Left lobe of liver (tissue), 2 donors: ENCODE measurements at regions not wholly inside any gene's neighbourhood (a gene's known extent, or its start where the extent isn't known, plus 50 kb on each side); places are given as distances from the start of the nearest gene placed in this dataset.

Source experiments
- ATAC-seq: fragments of 200-7000 bp; cut with Tn5 transposase; one replicate; pipeline ENCODE4 v1.9.1; 2020; ENCODE audit warnings: mild to moderate bottlenecking, moderate library complexity
- DNase-seq: peaks from one replicate; pipeline ENCODE4 v3.0.0-alpha.2; 2020; ENCODE audit warnings: low spot score
- donor health status: DM: no; HTN: no; CAD: no; lungs with moderate emphysema.
- donor health status: DM: no; HTN: yes; CAD: no.

DNA sequence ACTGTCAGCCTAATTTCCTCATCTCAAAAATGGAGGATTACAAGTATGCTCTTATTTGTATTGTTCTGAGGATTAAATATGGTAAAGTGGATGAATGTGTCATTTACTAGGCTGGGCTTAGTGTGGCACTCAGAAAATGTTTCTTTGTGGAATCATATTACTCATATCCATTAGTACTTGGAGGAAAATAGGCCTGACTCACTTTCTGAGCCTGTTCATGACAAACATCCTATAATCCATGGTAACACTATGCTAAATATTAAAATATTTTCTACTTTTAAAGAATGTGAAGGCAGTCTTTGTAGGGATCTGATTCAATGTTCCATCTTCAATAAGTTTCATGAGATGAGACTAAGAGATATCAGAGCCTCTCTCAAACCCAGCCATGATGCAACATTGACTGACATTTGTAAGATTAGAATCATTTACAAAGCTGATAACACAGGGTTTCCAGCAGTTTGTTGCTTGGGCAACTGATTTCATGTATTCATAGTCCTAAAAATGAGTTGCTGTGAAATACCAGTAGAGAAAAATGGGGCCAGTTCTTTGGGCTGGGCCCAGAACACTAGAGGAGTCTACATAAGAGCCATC is 1048.5 kb downstream of the NTRK3 start:
- no peak for ATAC-seq
- no peak for DNase-seq

DNA sequence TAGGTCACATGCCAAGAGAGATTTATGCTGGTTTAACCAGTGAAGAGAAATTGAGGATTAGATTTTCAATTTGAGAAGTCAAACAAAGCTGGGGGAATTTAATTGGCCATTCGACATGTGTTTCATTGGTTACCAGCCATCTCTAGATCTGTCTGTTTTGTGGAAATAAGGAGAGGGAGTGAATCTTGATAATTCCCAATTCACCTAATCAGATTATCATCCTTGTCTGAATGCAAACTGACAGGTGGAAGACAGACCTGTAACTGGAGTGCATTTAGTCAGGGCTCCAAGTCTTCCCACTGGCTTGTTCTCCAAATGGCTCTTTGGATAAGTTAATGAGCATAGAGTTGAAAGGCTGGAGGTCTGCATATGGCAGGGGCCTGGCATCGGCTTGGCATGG is 1049.3 kb downstream of the NTRK3 start:
- ATAC-seq: no peak
- DNase-seq: no peak

DNA sequence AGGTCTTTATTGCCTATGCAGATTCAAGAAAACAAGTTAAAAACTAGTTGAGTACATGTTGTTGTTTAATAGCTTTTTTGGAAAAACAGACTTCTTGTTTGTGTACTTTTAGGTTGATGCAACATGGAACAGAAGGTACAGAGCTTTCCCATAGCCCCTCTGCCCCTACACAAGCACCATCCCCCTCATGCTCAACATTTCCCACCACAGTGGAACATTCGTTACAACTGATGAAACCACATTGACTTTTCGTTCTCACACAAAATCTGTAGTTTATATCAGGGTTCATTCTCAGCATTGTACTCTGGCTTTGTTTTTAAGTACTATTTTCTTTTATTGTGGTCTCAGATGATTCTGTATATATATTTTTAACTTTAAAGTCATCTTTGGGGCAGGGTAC is 1054.6 kb downstream of the NTRK3 start:
- ATAC-seq (no peak), DNase-seq (no peak)

DNA sequence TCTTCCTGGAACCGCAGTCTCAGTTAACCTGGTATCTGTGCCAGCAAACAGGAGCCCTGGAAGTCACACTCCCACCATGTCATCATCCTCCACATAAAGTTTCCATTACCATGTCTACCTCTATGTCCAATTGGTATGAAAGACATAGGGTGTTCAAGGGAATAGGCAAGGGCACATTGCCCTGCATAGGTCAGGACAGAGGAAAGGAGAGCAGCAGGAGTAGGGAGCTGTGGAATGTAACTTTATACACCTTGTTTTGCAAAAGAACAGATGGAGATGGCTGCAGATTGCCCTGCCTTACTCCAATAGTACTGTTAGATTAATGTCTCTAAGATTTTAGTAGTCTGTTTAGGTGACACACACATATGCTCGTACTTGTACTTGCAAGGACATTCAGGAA is 1056.4 kb downstream of the NTRK3 start:
- DNase-seq (no peak), ATAC-seq (no peak)

DNA sequence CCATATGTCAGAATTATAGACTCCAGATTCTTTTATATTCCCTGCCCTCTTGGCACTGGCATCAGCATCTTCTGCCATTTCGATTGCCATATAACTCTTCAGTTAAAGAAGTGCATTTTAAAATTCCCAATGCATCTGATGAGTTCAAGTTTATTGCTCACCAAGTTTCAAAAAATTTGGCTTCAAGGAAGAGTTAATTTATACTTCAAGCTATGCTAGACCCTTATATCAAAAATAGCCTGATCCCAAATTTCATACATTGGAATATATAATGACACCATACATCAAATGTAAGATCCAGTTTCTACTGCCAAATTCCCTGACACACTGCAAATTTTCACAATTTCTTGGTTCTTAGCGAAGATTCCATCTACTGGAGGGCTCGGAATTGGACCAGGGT is 1058.6 kb downstream of the NTRK3 start:
- DNase-seq (no peak), ATAC-seq (no peak)

DNA sequence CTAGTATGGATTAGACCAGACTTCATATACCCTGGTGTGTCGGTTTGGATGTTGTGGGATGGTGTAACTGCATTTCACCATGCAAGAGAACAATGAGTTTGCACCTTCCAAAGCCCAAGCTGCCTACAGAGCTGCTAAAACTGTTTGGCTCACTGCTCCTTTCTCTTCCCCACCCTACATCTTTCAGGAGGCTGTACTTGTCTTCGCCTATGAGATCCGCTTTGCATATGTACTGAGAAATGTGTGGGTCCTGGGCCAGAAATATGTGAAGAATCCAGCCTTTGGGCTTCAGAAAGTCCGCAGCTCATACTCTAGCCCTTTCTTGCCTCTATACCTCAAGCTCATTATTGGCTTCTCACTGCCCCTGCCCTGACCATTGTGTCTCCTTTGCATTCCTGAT is 1060.0 kb downstream of the NTRK3 start:
- ATAC-seq: no peak
- no peak for DNase-seq

DNA sequence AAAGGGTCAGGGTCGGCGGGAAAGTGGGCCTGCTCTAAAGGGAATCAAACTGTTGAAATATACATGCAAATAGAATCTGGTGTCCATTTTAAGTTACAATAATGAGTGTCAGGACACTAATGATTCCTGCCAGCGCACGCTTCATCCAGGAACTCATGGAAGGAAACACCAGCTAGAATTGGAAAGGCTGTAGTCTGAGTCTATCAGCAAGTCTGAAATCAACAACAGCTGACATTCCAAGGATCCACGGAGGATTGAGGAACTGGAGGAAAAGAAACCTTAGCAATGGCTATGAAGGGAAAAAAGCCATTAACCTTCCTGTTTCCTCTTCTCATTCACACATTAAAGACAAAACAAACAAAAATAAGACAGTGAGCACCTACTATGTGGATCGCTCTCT is 1063.1 kb downstream of the NTRK3 start:
- ATAC-seq (no peak), DNase-seq (no peak)

DNA sequence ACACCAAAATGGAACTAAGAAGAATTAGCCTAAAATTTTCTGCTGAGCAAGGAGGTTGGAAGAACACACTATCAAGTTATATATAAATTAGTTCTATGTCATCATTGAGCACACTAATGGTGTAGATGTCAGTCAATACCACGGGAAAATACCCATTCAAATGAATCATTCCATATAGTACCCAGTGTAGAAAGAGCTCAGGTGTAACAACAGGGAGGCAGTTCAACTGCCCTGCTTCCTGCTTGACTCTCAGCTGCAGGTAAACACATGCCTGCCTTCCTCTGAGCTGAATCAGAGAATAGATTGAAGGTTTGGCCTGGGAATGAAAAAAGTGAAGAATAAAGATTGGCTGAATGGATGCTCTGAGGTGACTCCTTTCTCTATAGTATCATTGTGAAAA is 1088.0 kb downstream of the AGBL1 start:
- ATAC-seq: no peak

DNA sequence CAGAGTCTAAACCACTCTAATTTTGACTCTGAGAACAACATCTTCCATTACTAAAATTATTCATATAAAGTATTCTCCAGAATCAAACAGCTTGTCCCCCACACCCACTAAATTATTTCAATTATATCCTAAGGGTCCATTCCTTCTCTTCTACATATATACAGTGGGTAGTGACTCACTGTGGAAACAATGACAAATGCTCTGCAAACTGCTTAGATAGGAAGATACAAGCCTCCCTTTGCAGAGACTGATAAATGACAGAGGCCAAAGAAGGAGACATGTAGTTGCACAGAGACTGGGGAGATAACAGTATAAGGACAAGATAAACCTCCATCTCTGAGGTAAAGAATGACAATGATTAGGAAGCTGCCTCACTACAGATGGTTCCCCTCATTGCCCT is 1087.4 kb downstream of the AGBL1 start:
- ATAC-seq: no peak
- no peak for DNase-seq

More for the DNA sequence above, 1088.0 kb downstream of the AGBL1 start:
- no peak for DNase-seq

DNA sequence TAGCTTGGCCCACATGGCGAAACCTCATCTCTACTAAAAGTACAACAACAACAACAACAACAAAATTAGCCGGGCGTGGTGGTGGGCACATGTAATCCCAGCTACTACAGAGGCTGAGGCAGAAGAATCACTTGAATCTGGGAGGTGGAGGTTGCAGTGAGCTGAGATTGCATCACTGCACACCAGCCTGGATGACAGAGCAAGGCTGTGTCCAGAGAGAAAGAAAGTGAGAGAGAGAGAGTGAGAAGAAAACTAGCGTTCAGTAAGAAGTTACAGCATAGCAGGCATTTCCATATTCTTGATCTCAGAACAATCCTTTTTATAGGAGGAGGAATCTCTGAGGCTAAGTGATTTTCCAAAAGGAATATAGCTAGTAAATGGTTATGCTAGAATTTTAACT is 1076.1 kb downstream of the AGBL1 start:
- DNase-seq (no peak), ATAC-seq (no peak)

DNA sequence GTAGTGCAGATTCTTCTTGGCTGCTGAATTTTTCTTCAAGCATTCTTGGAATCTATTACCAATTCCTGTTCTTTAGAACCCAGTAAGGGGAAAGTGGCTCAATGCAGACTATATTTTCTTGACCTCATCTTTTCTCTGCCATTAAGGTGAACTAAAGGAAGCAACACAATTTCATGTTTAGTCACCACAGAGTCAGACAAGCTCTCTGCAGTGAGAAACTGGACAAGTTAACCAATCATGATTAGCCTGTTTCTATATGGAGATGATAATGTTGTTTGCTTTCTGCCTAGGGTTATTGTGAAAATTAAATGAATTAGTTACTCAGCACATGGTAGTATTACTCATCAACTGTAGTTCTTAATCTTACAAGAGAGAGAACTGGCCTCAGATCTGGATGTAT is 1075.1 kb downstream of the AGBL1 start:
- no peak for DNase-seq
- ATAC-seq: no peak

DNA sequence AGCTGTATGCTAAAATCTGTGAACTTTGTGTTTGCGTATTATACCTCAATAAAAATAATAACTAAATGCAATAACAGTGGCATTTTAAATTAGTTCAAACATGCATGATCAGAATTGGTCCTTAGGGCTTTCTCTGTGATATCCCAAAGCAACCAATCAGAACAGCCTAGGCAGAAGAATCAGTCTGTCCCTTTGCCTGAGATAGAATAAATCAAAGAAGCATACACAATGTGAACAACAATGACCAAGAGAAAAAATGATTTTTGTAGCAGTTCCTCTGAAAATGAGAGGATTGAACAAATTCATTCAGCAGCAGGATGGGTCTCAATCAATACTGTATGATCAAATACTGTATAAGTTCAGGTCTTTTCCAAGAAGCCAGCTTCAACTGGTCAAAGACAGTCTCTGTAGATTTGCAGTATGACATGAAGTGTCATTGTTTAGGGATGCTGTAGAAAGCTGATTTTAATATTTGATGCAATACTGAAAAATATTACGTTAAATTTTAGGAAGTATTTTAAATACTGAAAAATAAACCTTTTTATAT is 1071.6 kb downstream of the AGBL1 start:
- no peak for ATAC-seq
- no peak for DNase-seq

DNA sequence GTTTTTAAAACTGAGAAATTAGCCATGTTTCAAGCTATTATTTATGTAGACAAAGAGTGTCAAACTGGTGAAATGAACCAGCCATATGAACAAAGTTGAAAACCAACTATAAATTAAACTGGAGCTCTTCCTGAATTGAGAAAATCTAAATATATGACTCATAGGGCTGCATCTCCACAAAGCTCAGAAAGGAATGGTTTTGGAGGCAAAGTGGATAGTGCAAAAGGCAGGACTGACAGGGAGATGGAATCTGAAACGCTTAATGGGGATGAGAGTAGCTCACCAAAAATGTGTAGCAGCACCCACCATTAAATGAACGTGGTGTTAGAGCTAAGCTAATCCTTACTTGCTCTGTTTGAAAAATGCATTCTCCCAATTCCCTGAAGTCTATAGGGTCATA is 1066.0 kb downstream of the AGBL1 start:
- no peak for ATAC-seq
- no peak for DNase-seq

DNA sequence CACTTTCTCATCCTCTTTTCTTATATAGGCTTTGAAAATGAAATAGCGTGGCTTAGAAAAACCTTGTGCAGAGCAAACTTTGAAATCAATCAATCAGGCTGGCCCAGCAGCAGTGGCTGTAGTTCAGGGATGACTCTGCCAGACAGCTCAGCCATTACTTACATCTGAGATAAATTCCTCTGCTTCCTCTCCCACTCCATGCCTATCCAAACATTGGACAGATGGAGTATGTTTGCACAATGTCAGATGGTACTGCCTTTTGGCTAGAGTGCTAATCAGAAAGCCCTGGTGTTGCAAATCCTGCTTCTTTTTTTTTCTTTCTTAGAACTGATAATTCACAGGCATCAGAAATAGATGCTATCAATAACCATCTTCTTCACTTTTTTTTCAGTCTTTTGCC is 1065.1 kb downstream of the AGBL1 start:
- no peak for ATAC-seq
- DNase-seq: no peak

DNA sequence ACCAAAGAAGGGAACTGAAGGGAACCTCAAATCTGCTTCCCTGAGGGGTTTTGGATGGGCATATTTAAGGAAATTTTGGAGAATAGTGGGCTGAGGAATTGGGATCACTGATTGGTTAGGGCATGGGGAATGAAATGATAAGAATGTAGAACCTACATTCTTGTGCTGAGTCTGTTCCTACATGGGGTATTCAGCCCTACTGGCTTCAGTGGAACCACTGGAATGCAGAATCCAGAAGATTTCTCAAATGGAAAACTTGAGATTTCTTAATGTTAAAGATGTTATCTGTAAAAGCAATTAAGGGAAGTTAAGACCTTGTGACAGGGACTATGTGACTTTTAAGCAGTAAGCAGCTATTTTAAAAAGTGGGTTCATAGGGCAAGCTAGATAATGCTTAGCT is 1062.4 kb downstream of the AGBL1 start:
- ATAC-seq (no peak), DNase-seq (no peak)

DNA sequence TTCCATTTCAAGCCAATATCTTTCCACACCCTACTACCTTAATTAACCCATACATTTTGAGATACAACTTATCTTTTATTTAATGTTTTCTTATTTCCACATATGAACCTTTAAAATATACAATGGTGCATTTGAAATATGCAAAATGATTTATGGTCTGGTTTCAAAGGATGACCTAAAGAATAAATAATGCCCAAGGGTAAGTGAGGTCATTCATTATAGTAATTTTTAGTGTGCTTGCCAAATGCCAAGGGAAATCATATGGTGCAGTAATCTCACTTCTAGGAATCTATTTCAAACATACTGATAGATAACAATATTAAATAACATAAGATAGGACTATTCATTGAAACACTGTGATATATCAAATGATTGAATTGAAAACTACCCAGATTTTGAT is 1055.4 kb downstream of the AGBL1 start:
- DNase-seq: no peak
- ATAC-seq: no peak

DNA sequence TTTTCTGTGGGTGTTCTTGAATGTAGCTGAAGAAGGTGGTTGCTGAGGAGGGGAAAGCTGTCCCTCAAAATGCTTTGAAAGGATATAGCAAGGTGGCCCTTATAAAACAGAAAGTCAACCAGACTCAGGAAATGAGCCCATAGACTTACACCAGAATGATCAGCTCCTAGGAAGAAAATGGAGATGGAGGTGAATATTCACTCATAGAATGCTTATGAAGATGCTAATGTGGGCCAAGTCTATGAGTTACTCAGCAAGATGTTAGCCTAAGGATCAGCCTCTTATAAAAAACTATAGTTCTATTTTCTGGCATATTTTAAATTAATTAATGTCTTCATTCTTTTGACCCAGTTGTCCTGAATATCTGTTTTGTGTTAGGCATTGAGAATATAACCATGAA is 1054.0 kb downstream of the AGBL1 start:
- no peak for ATAC-seq

DNA sequence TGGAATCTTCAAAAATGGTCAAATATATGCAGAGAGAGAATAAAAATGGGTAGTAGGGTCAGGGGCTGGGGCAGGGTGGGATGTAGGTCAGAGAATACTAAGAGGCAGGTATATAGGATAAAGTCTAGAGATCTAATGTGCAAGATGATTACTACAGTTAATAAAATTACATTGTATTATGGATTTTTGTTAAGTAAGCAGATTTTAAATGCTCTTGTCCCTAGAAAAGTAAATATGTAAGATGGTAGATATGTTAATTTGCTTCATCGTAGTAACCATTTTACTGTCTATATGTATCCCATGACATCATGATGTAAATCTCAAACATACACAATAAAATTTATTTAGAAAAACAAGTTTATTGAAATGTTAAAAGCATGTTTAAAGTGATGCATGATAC is 1051.4 kb downstream of the AGBL1 start:
- DNase-seq (no peak), ATAC-seq (no peak)

More for the DNA sequence above, 1054.0 kb downstream of the AGBL1 start:
- DNase-seq: no peak

DNA sequence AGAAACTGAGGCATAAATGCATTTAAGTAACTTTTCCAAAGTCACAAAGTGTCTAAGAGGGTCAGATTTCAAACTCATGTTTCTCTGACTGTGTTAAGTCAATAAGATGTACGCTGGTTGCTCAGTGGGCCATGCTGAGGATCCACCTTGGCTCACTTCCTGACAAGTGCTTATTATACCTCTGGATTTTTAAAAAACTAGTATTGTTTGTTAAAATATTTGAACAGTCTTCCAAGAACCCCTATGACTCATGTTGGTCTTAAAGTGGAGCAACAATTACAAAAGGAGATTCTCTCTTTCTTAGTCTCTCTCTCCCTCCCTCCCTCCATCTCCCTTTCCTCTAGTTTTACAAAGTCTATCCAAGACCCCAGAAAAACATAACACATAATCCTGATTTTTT is 1050.2 kb downstream of the AGBL1 start:
- ATAC-seq (no peak), DNase-seq (no peak)

DNA sequence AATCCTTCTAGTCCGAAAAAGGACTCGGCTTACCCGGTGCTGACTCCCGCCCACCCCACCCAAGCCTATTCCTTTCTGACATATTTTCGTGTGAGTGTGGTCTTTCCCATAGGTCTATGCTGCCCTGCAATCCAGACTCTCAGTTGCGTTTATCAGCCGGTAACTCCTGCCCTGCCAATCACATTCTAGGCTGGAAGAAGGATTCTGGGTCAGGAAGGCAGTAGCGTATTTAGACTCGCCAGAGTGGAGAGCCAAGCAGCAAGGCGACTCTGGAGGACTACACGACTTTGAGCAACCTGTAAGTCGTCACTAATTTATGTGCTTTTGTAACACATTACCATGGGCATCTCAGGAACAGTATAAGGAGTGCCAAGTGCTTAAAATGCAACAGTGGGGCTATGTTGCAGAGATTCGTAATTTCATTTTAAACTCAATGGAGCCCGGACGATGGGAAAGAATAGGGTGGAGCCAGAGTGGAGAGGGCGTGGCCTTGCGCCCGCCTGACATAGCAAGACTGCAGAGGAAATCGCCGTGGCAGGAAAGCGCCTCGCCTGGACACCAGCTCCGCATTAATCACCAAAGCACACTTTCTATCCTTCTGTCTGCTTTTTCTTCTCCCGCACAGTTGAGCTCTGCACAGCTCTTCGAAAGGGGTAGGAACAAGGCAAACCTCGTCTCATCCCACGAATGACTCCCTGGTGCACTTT is 1044.2 kb downstream of the AGBL1 start:
- ATAC-seq (no peak), DNase-seq (no peak)

DNA sequence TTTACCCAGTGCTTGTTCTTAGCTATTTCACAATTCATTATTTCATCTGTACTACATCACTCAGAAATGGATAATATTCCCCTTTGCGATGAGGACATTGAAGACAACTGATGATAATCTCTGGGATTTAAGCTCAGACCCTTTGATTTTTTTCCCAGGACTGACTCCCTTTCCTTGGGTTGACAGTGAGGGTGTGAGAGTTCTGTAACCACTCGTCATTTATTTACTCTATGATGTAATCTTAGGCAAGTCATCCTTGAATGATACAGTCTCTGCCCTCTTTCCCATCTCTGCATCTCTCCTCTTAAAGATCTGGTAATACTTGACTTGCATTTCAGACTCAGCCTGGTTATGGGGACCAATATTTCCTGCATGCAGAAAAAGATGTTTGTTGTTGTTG is 1041.7 kb downstream of the AGBL1 start:
- ATAC-seq: no peak
- no peak for DNase-seq

DNA sequence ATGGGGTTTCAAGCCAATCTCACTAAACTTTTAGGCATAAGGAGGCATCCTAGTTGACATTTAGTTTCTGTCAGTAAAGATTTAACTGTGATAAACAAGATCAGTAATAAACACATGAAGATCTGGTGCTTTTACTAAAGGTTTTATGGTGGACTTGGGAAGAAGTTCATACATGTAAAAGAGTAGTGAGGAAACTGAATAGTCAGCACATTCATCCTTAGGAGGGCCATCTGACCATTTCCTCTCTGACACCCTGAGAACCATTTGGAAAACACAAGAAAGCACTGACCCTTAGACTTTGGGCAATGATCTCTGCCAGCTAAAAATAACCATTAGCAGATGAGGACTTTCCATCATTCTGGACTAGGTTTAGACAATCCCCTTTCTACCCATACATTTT is 1040.9 kb downstream of the AGBL1 start:
- no peak for ATAC-seq
- no peak for DNase-seq

DNA sequence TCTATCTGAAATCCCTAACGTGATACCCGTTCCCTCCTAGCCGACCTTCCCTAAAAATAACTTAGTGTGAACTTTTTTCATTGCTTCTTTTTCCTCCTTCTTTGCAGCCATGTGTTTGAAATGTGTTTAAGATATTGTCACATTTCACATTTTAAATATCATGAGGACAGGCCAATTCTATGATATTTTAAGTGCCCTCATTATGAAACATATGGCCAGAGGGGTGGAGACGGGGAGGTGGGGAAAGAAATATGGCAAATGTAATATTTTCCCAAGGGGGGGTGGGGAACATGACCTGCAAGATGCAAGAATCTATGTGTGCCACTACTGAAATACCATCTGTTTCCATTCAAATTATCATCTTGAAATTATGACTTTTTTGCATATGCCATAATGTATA is 1039.2 kb downstream of the AGBL1 start:
- DNase-seq (no peak), ATAC-seq (no peak)
